Fibroblast of lung (primary cell): ENCODE measurements at regions not wholly inside any gene's neighbourhood (a gene's known extent, or its start where the extent isn't known, plus 50 kb on each side); places are given as distances from the start of the nearest gene placed in this dataset.

Experiments
- DNase-seq, 2 donors: peaks; one replicate each; pipeline versions ENCODE4 v3.0.0 to v3.0.0-alpha.2; 2010; ENCODE audit warnings: low read depth in 2 of 2
- H2AFZ ChIP-seq: 2 replicates; pipeline ENCODE4 v1.5.1; 2012; ENCODE audit warnings: low read length, control low read depth, inconsistent platforms
- H3K27ac ChIP-seq: 2 replicates; pipeline ENCODE4 v1.5.1; 2011; ENCODE audit warnings: low read length, control low read depth; ENCODE audit not compliant: insufficient read depth
- H3K27me3 ChIP-seq: 2 replicates; pipeline ENCODE4 v1.5.1; 2011; ENCODE audit warnings: mild to moderate bottlenecking, low read length; ENCODE audit not compliant: control insufficient read depth, insufficient read depth
- H3K36me3 ChIP-seq: 2 replicates; pipeline ENCODE4 v1.5.1; 2011; ENCODE audit warnings: low read length; ENCODE audit not compliant: control insufficient read depth, insufficient read depth
- H3K4me1 ChIP-seq: 2 replicates; pipeline ENCODE4 v1.5.1; 2011; ENCODE audit warnings: low read length; ENCODE audit not compliant: control insufficient read depth, insufficient read depth; ENCODE audit errors: extremely low read depth
- H3K4me2 ChIP-seq: 2 replicates; pipeline ENCODE4 v1.5.1; 2011; ENCODE audit warnings: low read length, control low read depth; ENCODE audit not compliant: insufficient read depth; ENCODE audit errors: extremely low read depth
- H3K4me3 ChIP-seq, 4 experiments: fragments of 200-600 bp in 1 of 4; sonication (generic) in 1 of 4; replicated peaks in 1 of 4; 2 replicates each; pipeline ENCODE4 v1.5.1; 2011 to 2016; ENCODE audit warnings: low read length in 4 of 4, low read depth in 3 of 4, mild to moderate bottlenecking in 3 of 4, control low read depth in 2 of 4, inconsistent platforms in 1 of 4, mixed read lengths in 1 of 4; ENCODE audit not compliant: insufficient read depth in 1 of 4; ENCODE audit errors: control extremely low read depth in 1 of 4
- H3K79me2 ChIP-seq: 2 replicates; pipeline ENCODE4 v1.5.1; 2012; ENCODE audit warnings: mild to moderate bottlenecking, low read length, inconsistent platforms; ENCODE audit not compliant: control insufficient read depth, insufficient read depth
- H3K9ac ChIP-seq: 2 replicates; pipeline ENCODE4 v1.5.1; 2011; ENCODE audit warnings: mild to moderate bottlenecking, low read length, control low read depth; ENCODE audit not compliant: insufficient read depth
- H3K9me3 ChIP-seq: 2 replicates; pipeline ENCODE4 v1.5.1; 2012; ENCODE audit warnings: low read depth, low read length; ENCODE audit not compliant: control insufficient read depth, insufficient read depth
- H4K20me1 ChIP-seq: 2 replicates; pipeline ENCODE4 v1.5.1; 2011; ENCODE audit warnings: low read length; ENCODE audit not compliant: control insufficient read depth, insufficient read depth; ENCODE audit errors: extremely low read depth
- CTCF ChIP-seq, 2 donors: IDR thresholded peaks in 1 of 2; conservative IDR thresholded peaks in 1 of 2; 1 replicate in 1 of 2; 2 replicates in 1 of 2; pipeline ENCODE4 v1.5.1; 2011 to 2012; ENCODE audit warnings: low read length in 2 of 2, control low read depth in 1 of 2, inconsistent platforms in 1 of 2, low read depth in 1 of 2, mild to moderate bottlenecking in 1 of 2
- EZH2 ChIP-seq: IDR thresholded peaks from 2 replicates; pipeline ENCODE4 v1.5.1; 2012; ENCODE audit warnings: low read length, control low read depth, mild to moderate bottlenecking; ENCODE audit errors: missing control alignments

DNA sequence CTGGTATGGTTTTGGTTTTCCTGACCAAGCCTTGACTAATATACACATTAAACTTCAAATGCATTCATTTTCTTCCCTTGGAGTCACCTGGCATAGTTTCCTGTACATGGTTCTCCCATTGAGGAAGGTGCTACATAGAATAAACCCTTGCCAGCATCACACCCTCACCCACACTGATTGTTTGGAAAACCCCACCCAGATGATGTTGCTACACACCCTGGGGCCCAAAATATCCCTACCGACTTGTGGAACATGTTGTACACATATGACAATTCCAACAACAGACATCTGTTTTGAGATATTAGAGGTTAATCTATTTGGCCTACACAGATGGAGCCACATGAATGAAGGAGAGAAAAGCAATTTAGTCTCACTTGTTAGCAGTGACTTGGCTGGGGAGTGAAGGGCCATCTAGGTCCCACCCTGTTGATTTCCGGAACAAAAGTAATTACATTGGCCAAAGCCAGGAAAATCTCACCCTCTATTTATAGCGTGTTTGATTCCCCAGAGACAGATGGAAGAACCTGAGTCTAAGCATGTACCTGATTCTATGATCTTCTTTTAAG is 606.0 kb upstream of the BTBD3 start:
- DNase-seq, result no peak
- TF ChIP-seq CTCF (conservative IDR thresholded peaks at IDR 0.05 in 1 of 2, IDR thresholded peaks at IDR 0.05 in 1 of 2; ENCODE audit: low read depth in 1 of 2, low read length in 2 of 2), result no peak
- no peak for TF ChIP-seq EZH2
- H3K9me3 ChIP-seq, result no peaks in the 10 kb centered on the region

DNA sequence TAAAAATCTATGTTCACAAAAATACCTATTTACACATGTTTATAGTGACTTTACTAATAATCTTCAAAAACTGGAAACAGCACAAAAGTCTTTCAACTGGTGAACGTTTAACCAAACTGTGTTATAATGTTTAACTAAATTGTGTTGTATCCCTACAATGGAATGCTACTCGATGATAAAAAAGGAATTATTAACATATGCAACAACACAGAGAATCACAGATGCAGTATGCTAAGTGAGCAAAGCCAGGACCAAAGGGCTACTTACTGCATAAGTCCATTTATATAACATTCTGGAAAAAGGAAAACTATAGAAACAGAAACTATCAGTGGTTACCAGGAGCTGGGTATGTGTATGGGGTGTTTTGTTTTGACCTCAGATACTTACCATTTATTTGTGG is 602.2 kb upstream of the BTBD3 start:
- H3K4me2 ChIP-seq, result no peak overlapping the region
- H3K27ac ChIP-seq, result no peak overlapping the region
- H3K9me3 ChIP-seq, result no peaks in the 10 kb centered on the region
- H3K9ac ChIP-seq, result no peak overlapping the region
- H4K20me1 ChIP-seq, result no peaks in the 10 kb centered on the region
- no peaks in the 10 kb centered on the region for H3K27me3 ChIP-seq
- H2AFZ ChIP-seq, result no peak overlapping the region
- H3K4me1 ChIP-seq, result no peaks in the 10 kb centered on the region
- no peaks in the 10 kb centered on the region for H3K79me2 ChIP-seq
- no peak overlapping the region for H3K4me3 ChIP-seq
- TF ChIP-seq CTCF (conservative IDR thresholded peaks at IDR 0.05 in 1 of 2, IDR thresholded peaks at IDR 0.05 in 1 of 2; ENCODE audit: low read depth in 1 of 2, low read length in 2 of 2), result no peak
- no peak for TF ChIP-seq EZH2
- DNase-seq, result no peak
- H3K36me3 ChIP-seq, result no peaks in the 10 kb centered on the region

More for the DNA sequence above, 606.0 kb upstream of the BTBD3 start:
- Histone ChIP-seq H3K79me2 (no peaks in the 10 kb centered on the region), H3K36me3 (no peaks in the 10 kb centered on the region), H3K4me1 (no peaks in the 10 kb centered on the region), H3K4me3 (no peak overlapping the region), H3K4me2 (no peak overlapping the region), H4K20me1 (no peaks in the 10 kb centered on the region), H3K9ac (no peak overlapping the region), H3K27me3 (no peaks in the 10 kb centered on the region), H3K27ac (no peak overlapping the region), H2AFZ (no peak overlapping the region)

- Histone ChIP-seq H2AFZ (no peak overlapping the region), H3K9me3 (no peaks in the 10 kb centered on the region), H3K36me3 (no peaks in the 10 kb centered on the region), H4K20me1 (no peaks in the 10 kb centered on the region), H3K4me2 (no peak overlapping the region), H3K9ac (no peak overlapping the region), H3K4me1 (no peaks in the 10 kb centered on the region), H3K79me2 (no peaks in the 10 kb centered on the region), H3K27ac (no peak overlapping the region), H3K27me3 (no peaks in the 10 kb centered on the region), H3K4me3 (no peak overlapping the region)
- DNase-seq, result no peak
- TF ChIP-seq CTCF (conservative IDR thresholded peaks at IDR 0.05 in 1 of 2, IDR thresholded peaks at IDR 0.05 in 1 of 2; ENCODE audit: low read depth in 1 of 2, low read length in 2 of 2), result no peak
- TF ChIP-seq EZH2, result no peak
These were observed 601.4 kb upstream of the BTBD3 start for GRCh38 chr20:11316244-11316643.
